M059J (cell line): ENCODE measurements at regions not wholly inside any gene's neighbourhood (a gene's known extent, or its start where the extent isn't known, plus 50 kb on each side); places are given as distances from the start of the nearest gene placed in this dataset.

Source experiments
- DNase-seq: peaks from one replicate; pipeline ENCODE4 v3.0.0-alpha.2; 2012; ENCODE audit warnings: low read depth

GRCh38 chr6:14806101-14806500 is 439.8 kb upstream of the JARID2 start:
- no peak for DNase-seq

- DNase-seq, result no peak
These were observed 438.7 kb upstream of the JARID2 start for GRCh38 chr6:14807130-14807529.

- DNase-seq, result no peak
These were observed 437.9 kb upstream of the JARID2 start for GRCh38 chr6:14807971-14808370.

- no peak for DNase-seq
These were observed 435.8 kb upstream of the JARID2 start for GRCh38 chr6:14810021-14810420.

GRCh38 chr6:14811775-14812428 is 434.0 kb upstream of the JARID2 start:
- peak; percentile 66 for DNase-seq

- no peak for DNase-seq
These were observed 431.9 kb upstream of the JARID2 start for GRCh38 chr6:14814016-14814415.

GRCh38 chr6:14816116-14816859 is 429.6 kb upstream of the JARID2 start:
- DNase-seq, result peak; percentile 58

GRCh38 chr6:14817074-14817473 is 428.8 kb upstream of the JARID2 start:
- DNase-seq, result no peak

GRCh38 chr6:14818422-14818884 is 427.4 kb upstream of the JARID2 start:
- DNase-seq, result peak; percentile 36

GRCh38 chr6:14819001-14819400 is 426.9 kb upstream of the JARID2 start:
- DNase-seq, result peak; percentile 48

- no peak for DNase-seq
These were observed 425.9 kb upstream of the JARID2 start for GRCh38 chr6:14819840-14820420.

GRCh38 chr6:14822012-14822553 is 423.8 kb upstream of the JARID2 start:
- DNase-seq, result no peak

- DNase-seq, result no peak
These were observed 423.2 kb upstream of the JARID2 start for GRCh38 chr6:14822679-14823078.

GRCh38 chr6:14824060-14824459 is 421.8 kb upstream of the JARID2 start:
- no peak for DNase-seq

GRCh38 chr6:14824484-14825275 is 421.2 kb upstream of the JARID2 start:
- DNase-seq, result peak; percentile 21

- DNase-seq, result no peak
These were observed 419.4 kb upstream of the JARID2 start for GRCh38 chr6:14826456-14826855.

GRCh38 chr6:14827354-14827753 is 418.5 kb upstream of the JARID2 start:
- no peak for DNase-seq

- DNase-seq, result no peak
These were observed 417.7 kb upstream of the JARID2 start for GRCh38 chr6:14828201-14828611.

GRCh38 chr6:14831070-14831469 is 414.8 kb upstream of the JARID2 start:
- no peak for DNase-seq

GRCh38 chr6:14831937-14832336 is 413.9 kb upstream of the JARID2 start:
- no peak for DNase-seq

- no peak for DNase-seq
These were observed 413.4 kb upstream of the JARID2 start for GRCh38 chr6:14832427-14832826.
